Left ventricle myocardium superior (tissue), 1 donor: ENCODE measurements at regions not wholly inside any gene's neighbourhood (a gene's known extent, or its start where the extent isn't known, plus 50 kb on each side); places are given as distances from the start of the nearest gene placed in this dataset.

ENCODE experiments used
- ATAC-seq: fragments of 200-7000 bp; cut with Tn5 transposase; one replicate; pipeline ENCODE4 v1.9.1; 2020; ENCODE audit warnings: mild to moderate bottlenecking, moderate library complexity
- DNase-seq: peaks from one replicate; pipeline ENCODE4 v3.0.0-alpha.2; 2020
- intact Hi-C: fragments of 100-400 bp; cut with micrococcal nuclease; formaldehyde crosslinking; loops from one replicate; pipeline ENCODE4 v1.11.0; 2022
- donor health status: DM: no; HTN: yes; CAD: no; lungs with severe emphysema.

DNA sequence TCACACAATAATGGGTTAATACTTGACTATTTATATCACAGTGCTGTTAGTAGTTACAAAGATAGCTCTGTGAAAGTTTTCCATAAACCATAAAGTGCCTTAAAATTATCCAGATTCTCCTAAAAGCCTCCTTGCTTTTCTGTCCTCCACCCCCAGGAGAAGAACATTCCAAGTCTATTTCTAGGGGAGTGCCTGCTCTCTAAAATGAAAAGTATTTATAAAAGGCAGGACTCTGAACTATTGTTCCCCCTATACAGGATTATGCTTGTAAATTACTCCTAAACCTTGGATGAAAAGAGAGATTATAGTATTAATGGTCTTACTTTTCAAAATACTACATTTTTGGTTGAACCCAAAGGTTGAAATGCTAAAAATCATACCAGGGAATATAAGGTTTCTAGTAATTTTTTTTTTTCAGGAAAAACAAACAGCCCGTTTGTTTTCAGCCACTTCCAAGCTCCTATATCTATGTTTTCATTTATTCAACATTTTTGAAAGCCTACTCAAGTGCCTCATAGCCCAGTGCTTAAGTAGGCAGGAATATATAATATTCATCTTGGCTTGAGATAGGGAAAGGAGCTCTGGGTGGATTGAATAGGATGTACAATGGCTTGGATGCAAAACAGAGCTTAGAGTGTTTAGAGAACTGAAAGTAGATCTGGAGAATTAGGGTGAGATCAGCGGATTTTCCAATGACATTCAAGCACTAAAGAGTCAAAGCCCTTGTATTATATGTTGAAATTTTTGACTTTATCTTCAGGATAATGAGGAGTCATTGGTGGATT lies 320.7 kb downstream of the GPR37 start:
- intact Hi-C loops = no loop called here
- ATAC-seq (no peak), DNase-seq (no peak)

DNA sequence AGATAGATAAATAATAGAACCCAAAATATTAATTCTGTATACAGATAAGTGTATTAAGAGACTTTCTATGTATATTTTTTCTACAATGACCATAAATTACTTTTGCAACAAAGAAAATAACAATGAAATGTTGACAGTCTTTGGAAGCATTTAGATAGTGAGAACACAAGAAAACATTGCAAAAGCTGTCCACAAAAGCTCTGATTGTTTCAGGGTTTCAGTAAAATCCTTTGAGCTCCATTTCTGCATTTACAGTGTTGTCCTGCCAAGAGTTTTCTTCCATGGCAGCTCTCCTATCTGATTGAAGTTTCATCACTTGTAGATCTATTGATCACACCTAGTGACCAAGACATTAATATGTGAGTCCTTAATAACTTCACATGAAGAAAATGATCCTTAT lies 321.8 kb downstream of the GPR37 start:
- intact Hi-C loops = no loop called here
- ATAC-seq (no peak), DNase-seq (no peak)

DNA sequence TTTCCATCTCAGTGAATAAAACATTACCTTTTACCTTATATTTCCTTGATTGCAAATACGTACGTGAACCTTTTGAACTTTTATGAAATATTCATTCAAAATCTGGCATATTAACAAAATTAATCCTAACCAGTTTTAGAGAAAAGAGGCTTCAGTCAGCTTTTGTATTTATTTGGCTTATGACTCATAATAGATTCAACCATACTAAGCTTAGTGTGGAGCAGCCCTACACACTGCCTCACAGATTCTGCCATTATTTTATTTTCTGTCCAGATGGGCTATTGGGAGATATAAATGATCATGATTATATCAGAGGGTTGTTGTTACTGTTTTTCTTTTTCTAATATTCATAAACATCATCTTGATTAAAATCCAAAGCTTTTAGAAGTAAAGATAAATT lies 325.5 kb downstream of the GPR37 start:
- intact Hi-C loops = no loop called here
- DNase-seq (no peak), ATAC-seq (no peak)

DNA sequence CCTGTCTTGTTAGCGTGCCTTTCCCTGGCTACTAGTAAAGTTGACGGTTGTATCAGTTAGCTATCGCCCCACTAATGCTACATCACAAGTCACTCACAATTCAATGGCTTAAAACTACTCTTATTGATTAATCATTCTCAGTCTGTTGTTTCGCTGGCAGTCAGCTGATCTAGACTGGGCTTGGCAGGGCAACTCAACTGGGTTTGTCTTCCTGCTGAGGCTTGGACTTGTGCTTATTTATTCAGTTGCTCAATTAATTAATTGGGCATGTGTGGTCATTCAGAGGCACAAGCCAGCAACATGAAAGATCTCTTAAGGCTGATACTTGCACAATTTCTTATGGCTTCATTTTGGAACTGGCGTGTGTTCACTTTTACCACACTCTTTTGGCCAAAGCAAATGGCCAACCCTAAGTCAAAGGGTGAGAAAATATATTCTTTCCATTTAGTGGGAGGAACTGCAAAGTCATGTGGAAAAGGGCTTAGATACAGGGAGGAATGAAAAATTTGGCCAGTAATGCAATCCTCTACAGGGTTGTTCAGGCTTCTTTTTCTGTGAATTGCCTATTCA lies 333.5 kb downstream of the GPR37 start:
- ATAC-seq (no peak), DNase-seq (no peak)
- intact Hi-C loops = no loop called here

DNA sequence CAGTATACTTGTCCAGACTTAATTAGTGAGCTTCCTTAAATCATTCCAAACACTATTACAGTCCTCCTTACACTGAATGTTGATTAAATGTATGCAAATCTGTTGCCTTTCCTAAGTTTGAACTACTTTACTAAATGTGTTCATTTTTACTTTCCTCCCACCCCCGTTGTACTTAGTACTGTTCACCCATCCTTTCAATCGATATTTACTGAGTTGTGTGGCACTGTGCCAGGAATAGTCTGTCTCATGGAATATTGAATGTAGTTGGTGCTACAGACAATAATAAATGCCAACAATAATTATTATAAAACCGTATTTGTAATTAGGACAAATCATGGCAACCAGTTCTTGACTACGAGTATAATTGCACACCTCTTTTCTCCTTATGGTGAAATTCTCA lies 335.7 kb downstream of the GPR37 start:
- DNase-seq (no peak), ATAC-seq (no peak)
- intact Hi-C loops = no loop called here

DNA sequence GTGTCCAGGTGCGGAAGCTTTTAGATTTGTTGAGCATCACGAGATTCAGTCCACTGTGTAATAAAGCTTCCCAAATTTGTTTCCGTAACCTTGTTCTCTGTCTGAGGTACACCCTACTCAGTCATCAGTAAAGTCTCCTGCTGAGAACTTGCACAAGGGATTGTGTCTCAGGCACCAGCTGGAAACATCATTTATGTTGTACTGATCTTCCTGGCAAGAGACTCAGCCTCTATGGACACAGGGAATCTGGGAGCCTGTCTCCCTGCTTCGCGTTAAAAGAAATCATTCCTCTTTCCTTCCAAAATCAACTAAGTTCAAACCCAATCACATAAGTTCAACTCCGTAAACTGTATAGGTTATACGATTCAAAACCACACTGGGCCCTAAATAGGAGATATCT lies 336.8 kb downstream of the GPR37 start:
- ATAC-seq = no peak

DNA sequence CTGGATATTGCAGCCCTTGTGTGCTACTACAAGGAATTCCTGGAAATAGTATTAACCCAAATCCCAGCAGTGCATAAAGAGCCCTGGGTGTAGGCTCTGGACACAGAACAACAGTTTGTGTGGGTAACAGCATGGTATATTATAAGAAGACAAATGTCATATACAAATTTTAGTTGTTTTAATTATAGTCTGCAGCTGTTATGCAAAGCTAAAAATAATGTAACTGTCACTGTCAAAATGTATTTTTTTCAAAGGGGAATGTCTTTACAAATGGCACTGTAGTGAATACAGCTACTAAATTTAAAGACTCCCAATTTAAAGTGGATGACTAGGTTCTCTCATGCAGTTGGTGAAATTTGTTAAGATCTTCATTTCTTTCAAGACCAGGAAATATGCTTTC lies 339.0 kb downstream of the GPR37 start:
- no peak for ATAC-seq
- DNase-seq = no peak
- intact Hi-C loops = no loop called here

More for the DNA sequence above, 336.8 kb downstream of the GPR37 start:
- intact Hi-C loops = no loop called here
- no peak for DNase-seq

DNA sequence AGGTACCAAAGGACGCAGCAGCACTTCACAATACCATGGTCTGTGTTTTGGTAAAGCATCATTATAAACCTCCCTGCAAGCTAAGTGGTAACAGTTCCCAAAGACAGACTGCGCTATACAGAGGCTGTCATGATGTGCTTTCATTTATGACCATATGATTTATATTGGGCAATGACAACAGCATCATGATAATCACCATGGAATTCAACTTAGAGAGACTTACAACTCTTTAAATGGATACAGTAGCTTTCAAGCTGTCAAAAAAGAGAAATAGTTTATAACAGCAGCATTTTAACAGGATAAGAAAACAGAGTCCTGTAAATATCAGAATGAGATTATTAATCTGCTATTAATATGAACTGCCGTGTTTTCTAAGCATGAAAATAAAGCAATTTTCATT lies 341.7 kb downstream of the GPR37 start:
- DNase-seq (no peak), ATAC-seq (no peak)
- intact Hi-C loops = no loop called here

DNA sequence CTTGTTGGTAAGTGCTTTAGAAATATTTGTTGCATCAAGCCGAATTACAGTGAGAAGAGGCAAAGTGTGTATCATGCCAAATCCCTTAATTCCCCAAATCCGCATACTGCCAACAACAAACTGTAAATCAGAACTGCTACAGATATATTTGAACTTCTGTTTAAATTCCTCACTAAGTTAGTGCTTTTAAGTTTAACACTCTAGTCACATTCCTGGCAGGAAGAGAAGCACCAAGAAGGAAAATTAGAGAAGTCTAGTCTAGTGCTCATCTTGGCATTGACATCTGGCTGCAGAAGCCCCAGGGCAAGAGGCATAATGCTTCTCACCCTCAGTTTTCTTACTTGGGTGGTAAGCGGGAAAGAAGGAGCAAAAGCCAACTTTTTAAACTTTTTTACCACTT lies 343.5 kb downstream of the GPR37 start:
- intact Hi-C loops = no loop called here
- ATAC-seq (no peak), DNase-seq (no peak)

DNA sequence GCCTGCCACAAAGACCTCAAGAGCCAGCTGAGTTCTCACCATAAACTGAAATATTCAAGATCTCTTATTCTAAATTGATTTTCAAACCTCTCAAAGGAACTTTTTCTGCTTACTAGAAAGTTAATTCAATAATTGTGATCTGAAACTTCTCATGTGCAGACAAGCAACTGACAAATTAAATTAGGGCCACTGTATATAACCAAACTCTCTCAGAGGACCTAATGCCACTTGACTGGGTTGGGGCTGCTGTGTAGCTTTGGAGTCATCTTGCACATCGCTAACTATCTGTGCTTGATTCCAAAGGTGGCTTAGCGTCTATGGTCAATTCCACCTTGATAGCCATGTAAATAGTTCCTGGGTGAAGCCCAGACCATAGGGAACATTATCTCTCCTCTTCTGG lies 345.2 kb downstream of the GPR37 start:
- ATAC-seq (no peak), DNase-seq (no peak)
- intact Hi-C loops = no loop called here

DNA sequence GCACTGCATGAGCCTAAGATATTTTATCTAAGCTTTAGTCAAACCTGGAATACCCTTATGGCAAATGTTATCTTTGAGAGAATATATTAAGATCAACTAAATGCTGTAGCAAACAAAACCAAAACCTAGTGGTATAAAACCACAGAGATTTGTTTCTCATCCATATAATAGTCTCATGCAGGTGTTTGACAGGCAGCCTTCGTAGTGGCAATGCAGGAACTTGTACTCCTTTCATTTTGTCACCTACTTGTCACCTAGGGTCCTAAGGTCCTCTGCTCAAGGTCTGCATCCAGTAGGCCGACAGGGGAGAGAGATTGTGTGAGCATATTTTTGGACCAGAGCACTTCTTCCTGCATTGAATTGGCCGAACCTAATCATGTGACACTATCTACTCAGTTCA lies 352.6 kb downstream of the GPR37 start:
- DNase-seq = no peak
- no peak for ATAC-seq
- intact Hi-C loops = no loop called here

DNA sequence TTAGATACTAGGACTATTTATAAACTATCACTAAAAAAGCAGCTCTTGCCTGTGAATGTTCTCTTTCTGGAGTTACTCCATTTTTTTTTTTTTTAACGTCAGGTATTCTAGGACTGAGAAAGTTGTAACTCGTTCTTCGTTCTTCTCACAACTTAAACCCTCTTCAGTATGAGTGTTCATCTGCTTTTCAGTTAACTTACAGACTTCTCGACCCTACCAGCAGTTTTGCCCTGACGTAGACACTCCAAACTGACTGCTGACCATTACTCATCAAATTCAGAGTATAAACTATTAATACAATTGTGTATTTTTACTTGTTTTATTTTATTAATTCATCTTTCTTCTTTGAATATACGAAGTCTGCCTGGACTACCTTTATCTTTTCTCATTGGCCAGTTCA lies 353.1 kb downstream of the GPR37 start:
- no peak for ATAC-seq

DNA sequence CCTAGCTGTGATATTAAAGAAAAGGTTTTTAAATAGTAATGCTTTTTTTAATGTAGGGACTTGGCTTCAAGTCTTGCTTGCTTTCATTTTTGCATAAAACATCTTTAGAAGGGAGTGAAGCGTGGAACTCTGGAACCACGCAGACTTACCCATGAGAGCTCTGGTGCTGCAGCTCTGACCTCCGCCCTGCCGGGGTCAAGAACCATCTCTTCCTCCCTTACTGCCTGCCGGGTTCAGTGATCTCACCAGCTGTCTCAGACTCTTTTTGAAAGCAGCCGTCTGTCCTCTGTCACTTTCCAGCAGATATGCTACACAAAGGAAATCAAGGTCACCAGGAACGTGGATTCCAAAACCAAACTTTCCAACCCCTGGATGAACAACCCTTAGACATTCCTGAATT lies 353.8 kb downstream of the GPR37 start:
- ATAC-seq (no peak), DNase-seq (no peak)
- intact Hi-C loops = no loop called here

More for the DNA sequence above, 353.1 kb downstream of the GPR37 start:
- intact Hi-C loops = no loop called here
- no peak for DNase-seq

DNA sequence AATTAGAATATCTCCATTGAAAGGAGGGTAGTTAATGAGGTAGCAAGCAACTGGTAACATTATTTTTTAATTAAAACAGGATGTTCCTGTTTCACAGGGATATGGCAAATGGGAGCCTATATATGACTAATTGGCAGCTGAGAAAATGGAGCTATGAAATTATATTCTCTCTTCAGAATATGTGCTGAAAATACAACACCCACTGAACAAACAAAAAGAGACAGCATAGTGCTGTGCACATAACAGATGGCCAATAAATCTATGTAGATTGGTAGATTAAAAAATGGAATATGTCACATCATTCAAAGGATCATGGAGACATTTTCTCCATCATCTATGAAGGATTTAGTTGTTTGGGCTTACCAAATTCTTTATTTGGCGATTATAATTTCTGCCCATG lies 362.0 kb downstream of the GPR37 start:
- no peak for ATAC-seq
- DNase-seq = no peak
- intact Hi-C loops = no loop called here

DNA sequence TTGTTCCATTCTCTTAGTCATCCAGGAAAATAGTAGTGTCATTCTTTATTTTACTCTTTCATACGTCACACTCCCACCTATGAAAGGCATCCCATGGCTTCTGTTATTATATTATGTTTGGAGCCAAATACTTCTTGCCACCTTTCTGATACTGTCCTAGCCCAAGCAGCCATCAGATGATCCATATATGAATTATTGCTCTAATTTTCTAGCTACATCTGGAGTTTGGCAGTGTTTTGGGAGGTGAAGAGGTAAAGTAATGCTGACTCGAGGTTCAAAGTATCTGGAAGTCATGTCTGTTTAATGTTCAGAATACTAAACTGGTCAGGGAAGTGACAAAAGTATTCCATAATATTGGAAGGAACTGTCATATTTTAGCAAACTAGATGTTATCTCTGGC lies 362.5 kb downstream of the GPR37 start:
- intact Hi-C loops = no loop called here
- ATAC-seq = no peak
- no peak for DNase-seq

DNA sequence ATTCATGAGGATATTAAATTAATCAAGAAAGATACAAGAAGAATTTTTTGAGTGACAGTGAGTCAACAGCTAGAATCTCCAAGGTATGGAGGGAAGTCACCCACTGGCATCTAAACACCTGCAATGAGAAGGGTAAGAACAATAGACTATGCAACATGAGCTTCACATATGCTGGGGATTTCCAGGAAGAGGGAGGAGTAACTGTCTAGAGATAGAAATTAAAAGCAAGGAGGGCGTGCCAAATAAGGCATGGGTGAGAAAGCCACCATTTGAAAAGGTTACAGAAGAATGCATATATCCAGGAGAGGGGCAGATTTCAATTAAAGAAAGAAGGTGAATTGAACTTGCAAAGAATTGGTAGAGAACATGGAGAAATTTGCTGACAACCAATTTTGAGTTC lies 365.7 kb downstream of the GPR37 start:
- intact Hi-C loops = no loop called here
- no peak for DNase-seq
- no peak for ATAC-seq

DNA sequence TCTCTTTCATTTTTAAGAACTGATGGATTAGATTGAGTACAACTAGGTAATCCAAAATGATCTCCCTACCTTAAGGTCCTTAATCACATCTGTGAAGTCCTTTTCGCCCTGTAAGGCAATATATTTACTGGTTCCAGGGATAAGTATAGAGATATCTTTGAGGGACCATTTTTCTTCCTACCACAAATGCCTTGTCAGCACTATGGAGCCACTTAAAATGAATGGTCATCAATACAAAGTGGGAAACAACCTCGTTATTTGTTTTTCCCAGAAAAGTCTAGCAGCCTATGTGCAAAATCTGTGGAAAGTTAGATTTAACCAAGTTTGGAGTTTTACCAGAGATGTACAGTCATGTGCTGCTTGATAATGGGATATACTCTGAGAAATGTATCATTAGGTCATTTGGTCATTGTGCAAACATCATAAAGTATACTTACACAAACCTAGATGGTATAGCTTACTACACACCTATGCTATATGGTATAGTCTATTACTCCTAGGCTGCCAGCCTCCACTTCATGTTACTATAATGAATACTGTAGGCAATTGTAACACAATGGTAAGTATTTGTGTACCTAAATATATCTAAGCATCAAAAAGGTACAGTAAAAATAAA lies 366.2 kb upstream of the TMEM229A start:
- no peak for DNase-seq
- ATAC-seq = no peak
- intact Hi-C loops = no loop called here

DNA sequence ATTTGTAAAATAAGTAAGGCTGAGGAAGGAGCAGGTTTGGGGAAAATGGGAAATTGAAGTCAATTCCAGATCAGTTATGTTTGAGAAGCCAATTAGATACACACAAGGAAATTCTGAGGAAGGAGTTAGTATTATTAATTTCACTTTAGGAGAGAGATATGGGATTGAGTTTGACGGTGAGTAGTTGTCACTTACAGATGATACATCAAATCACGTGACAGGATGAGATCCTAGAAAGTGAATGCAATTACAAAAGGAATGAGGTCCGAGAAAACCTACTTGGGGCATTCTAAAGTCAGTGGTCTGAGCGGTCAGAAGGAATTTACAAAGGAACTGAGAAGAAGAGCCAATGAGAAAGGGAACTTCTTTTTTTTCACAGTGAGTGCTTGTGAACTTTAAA lies 364.3 kb upstream of the TMEM229A start:
- DNase-seq = no peak
- ATAC-seq = no peak
- intact Hi-C loops = no loop called here

DNA sequence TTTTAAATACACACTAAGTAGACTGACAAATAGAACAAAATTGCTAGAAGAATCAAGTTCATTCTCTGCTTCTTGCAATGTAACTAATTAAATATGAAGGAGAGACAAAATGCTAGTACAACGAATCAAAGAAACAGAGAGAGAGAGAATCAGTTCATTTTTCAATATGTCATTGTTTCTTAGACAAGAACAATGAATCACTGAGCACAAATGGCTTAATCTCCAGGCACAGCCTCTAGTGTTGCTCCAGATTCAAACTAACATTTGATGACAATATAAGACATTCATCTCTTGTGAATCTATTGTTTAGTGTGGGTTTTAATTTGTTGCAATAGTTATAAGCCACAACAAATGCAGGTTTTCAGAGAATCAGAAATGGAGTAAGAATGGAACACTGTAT lies 357.4 kb upstream of the TMEM229A start:
- intact Hi-C loops = no loop called here
- ATAC-seq (no peak), DNase-seq (no peak)

DNA sequence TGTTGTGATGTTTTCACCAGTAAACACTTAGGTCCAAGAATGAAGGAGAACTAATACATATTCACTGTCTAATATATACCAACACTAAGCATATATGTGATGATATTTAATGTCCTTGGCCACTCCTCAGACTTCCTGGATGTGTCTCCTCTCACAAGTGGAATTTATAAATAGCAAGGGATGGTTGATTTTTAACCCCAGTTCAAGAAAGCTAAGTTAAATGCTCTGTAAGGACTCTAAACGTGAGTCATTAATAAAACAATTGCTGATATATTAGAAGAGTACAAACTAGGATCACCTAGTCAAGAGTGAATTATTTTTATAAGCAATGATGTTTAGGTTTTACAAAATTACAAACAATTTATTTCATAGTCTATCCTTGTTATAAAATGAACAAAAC lies 355.9 kb upstream of the TMEM229A start:
- ATAC-seq (no peak), DNase-seq (no peak)
- intact Hi-C loops = no loop called here

DNA sequence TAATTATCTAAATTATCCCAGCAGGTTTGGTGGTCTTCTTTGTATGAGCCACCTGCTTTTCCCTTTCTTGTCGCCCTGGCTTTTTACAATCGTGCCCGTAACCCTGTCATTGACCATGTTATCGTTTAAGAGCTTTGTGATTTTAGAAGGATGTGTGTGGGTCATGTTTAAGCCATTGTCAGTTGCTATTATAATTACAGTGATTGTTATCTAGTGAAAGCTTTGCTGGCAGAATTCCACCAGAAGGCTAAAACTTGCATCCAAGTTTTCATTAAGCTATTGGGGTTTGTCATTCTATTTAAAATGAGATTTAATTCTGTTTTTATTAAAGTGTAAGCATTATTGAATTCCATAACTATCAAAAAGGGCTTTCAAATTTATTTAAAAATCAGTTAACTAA lies 354.2 kb upstream of the TMEM229A start:
- intact Hi-C loops = no loop called here

More for the DNA sequence above, 354.2 kb upstream of the TMEM229A start:
- ATAC-seq (no peak), DNase-seq (no peak)
